AML-193 (cell line): ENCODE measurements at regions not wholly inside any gene's neighbourhood (a gene's known extent, or its start where the extent isn't known, plus 50 kb on each side); places are given as distances from the start of the nearest gene placed in this dataset.

Experiments
- DNase-seq, 2 experiments: peaks; one replicate each; lab custom pipeline; 2025; lab: John Stamatoyannopoulos, UW

- DNase-seq, result no peak
Observed at GRCh38 chr4:11603591-11604194, 175.0 kb upstream of the HS3ST1 start.

- DNase-seq, result no peak
Observed at GRCh38 chr4:11602606-11603340, 174.1 kb upstream of the HS3ST1 start.

GRCh38 chr4:11599064-11599463, 170.4 kb upstream of the HS3ST1 start:
- no peak for DNase-seq

GRCh38 chr4:11598591-11598990, 169.9 kb upstream of the HS3ST1 start:
- DNase-seq, result no peak

GRCh38 chr4:11597506-11597905, 168.8 kb upstream of the HS3ST1 start:
- DNase-seq, result no peak

- DNase-seq, result no peak
Observed at GRCh38 chr4:11596989-11597388, 168.3 kb upstream of the HS3ST1 start.

- no peak for DNase-seq
Observed at GRCh38 chr4:11593576-11594116, 165.0 kb upstream of the HS3ST1 start.

GRCh38 chr4:11592276-11592675, 163.6 kb upstream of the HS3ST1 start:
- no peak for DNase-seq

- DNase-seq, result no peak
Observed at GRCh38 chr4:11590132-11590531, 161.4 kb upstream of the HS3ST1 start.

GRCh38 chr4:11589676-11590075, 161.0 kb upstream of the HS3ST1 start:
- DNase-seq, result no peak

- no peak for DNase-seq
Observed at GRCh38 chr4:11587797-11588196, 159.1 kb upstream of the HS3ST1 start.

- DNase-seq, result no peak
Observed at GRCh38 chr4:11585506-11585905, 156.8 kb upstream of the HS3ST1 start.

GRCh38 chr4:11568511-11568910, 139.8 kb upstream of the HS3ST1 start:
- DNase-seq, result no peak

- DNase-seq, result no peak
Observed at GRCh38 chr4:11566444-11567022, 137.8 kb upstream of the HS3ST1 start.

GRCh38 chr4:11565899-11566298, 137.2 kb upstream of the HS3ST1 start:
- no peak for DNase-seq

- DNase-seq, result no peak
Observed at GRCh38 chr4:11565213-11565612, 136.5 kb upstream of the HS3ST1 start.

GRCh38 chr4:11564021-11564420, 135.3 kb upstream of the HS3ST1 start:
- no peak for DNase-seq

- DNase-seq, result no peak
Observed at GRCh38 chr4:11549525-11549924, 120.8 kb upstream of the HS3ST1 start.

- no peak for DNase-seq
Observed at GRCh38 chr4:11548597-11549082, 119.9 kb upstream of the HS3ST1 start.

GRCh38 chr4:11546391-11547175, 117.9 kb upstream of the HS3ST1 start:
- DNase-seq, result no peak

GRCh38 chr4:11545651-11546050, 117.0 kb upstream of the HS3ST1 start:
- no peak for DNase-seq

GRCh38 chr4:11544211-11544610, 115.5 kb upstream of the HS3ST1 start:
- DNase-seq, result no peak
